Stimulated activated CD8-positive, alpha-beta memory T cell treated with anti-CD3 and anti-CD28 coated beads, Interleukin-15, amount 100 ng/mL, for 48 hours (primary cell): ENCODE measurements at regions not wholly inside any gene's neighbourhood (a gene's known extent, or its start where the extent isn't known, plus 50 kb on each side); places are given as distances from the start of the nearest gene placed in this dataset.
"Not testable (repeated sequence)": the region's sequence is repeated elsewhere in the genome, so short reads cannot be mapped to it uniquely, and the experiment has no call there.

ENCODE experiments used
- DNase-seq, 2 donors: peaks; one replicate each; pipeline ENCODE4 v3.0.0-alpha.2; 2020; ENCODE audit warnings: low read depth in 2 of 2

DNA sequence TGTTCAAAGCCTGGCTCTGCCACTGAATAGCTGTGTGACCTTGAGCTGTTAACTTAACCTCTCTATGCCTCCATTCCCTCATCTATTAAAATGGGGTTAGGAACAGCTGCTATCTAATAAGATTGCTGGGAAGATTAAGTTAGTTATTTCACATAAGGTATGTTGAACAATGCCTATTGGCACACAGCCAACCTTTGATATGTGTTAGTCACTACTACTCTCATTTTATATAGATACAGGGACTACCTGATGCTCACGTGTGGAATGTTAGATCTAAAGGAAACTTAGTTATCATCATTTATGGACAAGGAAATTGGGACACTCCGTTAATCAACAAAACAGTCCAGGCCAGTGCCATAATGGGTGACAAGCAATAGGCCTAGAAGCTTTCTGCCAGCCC is 332.4 kb upstream of the PPP2R3A start:
- no peak for DNase-seq

DNA sequence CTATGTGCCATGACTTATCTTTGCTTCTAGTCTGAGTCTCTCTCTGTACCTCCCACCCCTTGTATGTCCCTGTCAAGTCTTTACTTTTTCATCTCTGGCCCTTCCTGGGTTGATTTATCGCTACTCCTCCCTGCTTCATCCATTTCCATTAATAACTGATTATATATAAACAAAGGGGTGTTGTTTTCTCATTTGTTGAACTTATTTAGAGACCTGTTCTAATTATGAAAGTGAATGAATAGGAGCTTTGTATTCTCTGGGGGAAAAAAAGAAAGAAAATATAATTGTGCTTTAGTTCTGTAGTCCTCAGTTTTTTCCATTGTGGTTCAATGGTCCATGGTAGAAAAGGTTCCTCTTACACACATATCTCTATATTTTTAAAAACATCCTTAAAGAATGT is 328.9 kb upstream of the PPP2R3A start:
- no peak for DNase-seq

DNA sequence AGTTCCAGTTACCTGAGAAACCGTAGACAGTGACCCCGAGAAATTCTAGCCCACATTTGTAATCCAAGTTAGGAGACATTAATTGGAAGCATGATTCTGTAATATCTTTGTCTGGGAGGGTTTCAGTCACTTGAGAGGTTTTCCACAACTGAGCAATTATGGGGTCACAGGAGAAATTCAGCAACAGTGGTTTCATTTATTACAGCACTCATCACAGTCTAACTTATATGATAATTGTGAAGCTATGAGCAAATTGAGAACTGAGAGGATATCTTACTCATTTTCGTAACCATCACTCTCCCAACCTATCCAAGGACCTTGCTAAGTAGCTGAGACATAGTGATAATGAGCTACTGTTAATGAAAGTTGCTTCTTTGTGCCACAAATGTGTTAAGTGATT is 328.5 kb upstream of the PPP2R3A start:
- DNase-seq, result no peak

DNA sequence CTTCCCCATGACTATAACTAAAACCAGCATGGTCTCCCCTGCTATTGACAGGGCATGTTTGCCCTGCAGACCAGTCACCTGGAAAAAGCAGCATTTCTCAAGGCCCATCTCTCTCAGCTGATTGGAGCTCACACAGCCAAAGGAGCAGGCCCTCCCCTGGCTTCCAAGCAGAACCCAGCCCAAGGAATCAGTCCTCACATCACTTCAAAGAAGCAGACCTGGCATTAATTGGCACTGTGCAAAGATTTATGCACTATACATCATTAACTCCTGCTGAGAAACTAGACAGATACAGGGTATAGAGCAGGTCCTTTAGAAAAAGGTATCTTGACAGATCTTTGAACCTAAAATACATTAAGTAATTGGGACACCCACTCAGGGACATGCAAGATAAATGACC is 323.8 kb upstream of the PPP2R3A start:
- no peak for DNase-seq

DNA sequence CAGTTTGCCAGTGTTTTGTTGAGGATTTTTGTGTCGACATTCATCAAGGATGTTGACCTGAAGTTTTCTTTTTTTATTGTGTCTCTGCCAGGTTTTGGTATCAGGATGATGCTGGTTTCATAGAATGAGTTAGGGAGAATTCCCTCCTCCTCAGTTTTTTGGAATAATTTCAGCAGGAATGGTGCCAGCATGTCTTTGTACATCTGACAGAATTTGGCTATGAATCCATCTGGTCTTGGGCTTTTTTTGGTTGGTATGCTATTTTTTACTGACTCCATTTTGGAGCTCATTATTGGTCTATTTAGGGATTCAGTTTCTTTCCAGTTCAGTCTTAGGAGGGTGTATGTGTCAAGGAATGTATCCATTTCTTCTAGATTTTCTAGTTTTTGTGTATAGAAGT is 320.0 kb upstream of the PPP2R3A start:
- DNase-seq, result no peak

DNA sequence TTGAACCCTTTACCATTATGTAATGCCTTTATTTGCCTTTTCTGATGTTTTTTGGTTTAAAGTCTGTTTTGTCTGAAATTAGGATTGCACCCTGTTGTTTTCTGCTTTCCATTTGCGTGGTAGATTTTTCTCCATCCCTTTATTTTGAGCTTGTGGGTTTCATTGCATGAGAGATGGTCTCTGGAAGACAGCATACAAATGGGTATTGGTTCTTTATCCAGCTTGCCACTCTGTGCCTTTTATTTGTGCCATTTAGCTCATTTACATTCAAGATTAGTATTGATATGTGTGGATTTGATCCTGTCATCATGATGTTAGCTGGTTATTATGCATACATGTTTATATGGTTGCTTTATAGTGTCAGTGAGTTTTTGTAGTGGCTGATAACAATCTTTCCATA is 318.7 kb upstream of the PPP2R3A start:
- DNase-seq, result no peak

DNA sequence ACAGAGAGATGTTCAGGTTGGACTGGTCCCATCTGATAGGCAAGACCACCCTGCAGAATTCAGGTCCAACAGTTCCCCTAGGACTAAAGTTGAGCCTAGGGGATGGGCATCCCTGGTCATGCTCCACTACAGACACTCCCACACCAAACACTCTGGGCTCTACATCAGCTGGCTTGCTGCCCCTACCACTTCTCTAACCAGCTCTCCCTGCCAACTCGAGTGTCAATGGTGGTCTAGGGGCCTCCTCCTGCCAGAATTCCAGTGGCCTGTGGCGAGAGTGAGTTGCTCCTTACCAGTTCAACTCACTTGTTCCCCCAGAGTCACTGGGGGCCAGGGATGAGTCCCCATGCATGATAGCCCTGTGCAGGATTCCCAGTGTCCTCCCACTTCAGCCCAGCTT is 316.2 kb upstream of the PPP2R3A start:
- no peak for DNase-seq

DNA sequence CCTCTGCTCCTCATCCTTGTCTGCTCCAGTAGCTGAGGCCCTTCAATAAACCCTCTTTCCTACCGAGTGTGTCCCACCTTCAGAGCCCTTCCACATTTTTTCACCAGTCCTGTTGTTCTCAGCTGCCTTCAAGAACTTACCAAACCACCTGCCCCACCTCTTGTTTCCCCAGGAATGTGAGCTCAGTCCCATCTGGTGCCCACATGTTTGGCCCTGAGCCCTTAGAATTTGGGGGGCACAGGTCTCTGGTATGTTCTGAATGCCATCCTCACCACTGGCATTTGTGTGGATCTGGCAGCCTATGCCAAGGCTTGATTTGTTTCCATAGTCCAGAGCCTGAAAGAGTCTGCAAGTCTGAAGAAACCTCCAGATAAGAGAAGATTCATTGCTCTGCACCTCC is 315.2 kb upstream of the PPP2R3A start:
- no peak for DNase-seq

DNA sequence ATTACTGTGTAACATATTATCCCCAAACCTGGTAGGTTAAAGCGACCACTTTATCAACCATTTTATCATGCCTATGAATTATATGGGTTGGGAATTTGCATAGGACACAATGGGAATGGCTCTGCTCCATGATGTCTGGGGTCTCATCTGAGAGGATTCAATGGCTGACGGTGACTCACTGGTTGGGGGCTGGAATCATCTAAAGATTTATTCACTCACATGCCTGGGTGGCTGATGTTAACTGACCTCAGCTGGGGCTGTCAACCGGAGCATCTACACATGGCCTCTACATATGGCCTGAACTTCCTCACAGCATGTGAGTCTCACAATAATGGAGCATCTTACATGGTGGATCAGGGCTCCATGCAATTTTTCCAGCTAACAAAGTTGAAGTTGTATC is 313.1 kb upstream of the PPP2R3A start:
- DNase-seq, result no peak

DNA sequence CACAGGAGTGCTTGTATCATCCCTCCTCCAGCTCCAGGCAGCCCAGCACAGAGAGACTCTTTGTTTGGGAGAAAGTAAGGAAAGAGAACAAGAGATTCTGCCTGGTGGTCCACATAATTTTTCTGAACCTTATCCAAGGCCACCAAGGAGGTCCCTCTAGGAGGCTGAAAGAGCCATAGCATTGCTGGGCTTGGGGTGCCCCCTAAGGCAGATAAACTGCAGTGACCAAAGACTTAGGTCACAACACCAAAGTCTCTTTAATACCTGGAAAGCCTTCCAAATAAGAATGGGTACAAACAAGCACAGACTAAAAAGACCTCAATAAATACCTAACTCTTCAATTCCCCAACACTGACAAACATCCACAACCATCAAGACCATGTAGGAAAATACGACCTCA is 310.2 kb upstream of the PPP2R3A start:
- DNase-seq, result no peak

DNA sequence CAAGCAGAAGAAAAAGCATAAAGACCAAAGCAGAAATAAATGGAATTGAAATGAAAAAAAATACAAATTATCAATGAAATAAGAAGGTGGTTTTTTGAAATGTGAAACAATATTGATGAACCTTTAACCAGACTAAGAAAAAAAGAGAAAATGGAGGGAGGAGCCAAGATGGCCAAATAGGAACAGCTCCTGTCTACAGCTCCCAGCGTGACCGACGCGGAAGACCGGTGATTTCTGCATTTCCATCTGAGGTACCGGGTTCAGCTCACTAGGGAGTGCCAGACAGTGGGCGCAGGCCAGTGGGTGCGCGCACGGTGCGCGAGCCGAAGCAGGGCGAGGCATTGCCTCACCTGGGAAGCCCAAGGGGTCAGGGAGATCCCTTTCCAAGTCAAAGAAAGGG is 307.1 kb upstream of the PPP2R3A start:
- DNase-seq, result not testable (repeated sequence)

DNA sequence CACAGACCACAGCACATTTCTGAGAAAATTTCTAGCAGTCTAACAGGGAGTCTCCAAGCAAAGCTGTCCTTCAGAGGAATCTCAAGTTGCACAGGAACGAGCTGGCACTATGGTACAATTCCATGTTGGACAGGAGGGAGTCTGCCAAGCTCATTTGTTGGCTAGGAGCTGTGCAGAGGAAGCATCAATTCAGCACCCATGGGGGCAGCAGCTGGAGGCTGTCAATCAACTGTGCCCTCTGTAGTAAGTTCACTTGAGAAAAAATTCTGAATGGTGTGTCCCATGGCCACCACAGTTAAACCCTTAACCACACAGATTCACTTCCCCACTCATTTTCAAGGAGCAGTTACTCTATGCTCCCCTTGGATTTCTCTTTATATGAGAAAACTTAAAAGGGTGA is 298.5 kb upstream of the PPP2R3A start:
- no peak for DNase-seq

DNA sequence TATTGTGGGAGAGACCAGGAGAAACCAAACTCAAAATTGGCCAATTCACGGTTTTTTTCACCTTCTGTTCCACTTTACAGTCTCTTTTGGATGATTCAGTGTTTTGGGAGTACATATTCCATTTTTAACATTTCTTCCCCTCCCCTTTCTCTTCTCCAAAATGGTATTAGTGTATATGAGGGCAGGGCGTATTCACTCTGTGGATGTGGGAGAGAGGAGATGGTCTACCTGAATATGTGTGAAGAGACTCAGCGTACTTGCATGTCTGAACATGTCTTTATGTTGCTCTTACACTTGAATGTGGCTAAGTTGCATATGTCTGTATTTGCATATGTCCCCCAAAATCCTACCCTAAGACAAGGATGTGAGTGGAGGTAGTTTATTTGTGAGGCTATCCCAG is 291.0 kb upstream of the PPP2R3A start:
- DNase-seq, result no peak

DNA sequence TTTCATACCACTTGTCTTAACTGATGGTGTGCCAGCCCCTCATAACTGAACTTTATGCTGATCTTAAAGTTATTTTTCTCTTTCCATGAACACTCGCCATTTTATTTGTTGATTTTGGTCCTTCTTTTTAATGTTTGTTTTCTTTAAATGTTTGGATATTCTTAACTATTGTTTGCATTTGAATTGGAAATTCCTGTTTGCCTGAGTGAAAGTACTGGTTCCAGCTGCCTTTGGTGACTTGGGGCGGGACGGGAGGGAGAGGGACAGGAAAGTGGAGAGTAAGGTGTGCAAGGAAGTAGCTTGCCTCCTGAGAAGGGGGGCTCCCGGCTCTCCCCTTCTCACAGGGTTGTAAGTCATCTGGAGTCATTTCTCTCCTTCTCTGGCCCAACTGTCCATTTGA is 287.1 kb upstream of the PPP2R3A start:
- no peak for DNase-seq

DNA sequence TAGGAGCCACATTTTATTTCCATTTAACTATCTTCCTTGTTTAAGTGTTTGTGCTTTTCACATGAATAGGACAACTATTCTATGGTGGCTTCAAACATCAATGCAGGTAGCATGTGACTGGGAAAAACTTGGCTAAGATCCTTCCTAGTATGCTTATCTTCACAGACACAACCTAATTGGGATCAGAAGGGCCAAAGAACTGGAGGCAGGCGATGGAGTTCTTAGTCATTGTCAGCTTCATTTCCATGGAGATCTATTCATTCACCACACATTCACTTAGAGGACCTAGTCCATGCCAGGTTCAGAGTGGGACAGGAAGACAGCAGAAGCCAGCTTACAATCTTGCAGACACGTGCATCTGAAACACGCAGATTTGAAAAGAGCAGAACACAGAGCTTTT is 277.5 kb upstream of the PPP2R3A start:
- no peak for DNase-seq

DNA sequence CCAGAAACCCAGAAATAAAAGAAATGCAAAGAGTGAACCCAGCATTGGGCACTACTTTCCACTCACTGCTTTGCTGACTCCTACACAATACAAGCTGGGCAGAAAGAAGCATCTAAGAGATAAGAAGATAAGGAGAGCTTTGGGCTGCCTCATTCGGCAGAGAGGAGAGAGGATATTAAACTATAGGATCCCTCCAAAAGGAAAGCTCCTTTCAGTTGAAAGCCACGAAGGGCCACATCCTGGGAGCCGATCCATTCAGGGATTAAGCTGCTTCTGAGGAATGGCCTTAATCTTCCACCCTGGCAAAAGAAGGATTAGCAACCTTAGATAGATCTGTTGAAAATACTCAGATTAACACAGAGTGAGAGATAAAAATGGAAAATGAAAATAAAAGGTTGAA is 274.9 kb upstream of the PPP2R3A start:
- no peak for DNase-seq

DNA sequence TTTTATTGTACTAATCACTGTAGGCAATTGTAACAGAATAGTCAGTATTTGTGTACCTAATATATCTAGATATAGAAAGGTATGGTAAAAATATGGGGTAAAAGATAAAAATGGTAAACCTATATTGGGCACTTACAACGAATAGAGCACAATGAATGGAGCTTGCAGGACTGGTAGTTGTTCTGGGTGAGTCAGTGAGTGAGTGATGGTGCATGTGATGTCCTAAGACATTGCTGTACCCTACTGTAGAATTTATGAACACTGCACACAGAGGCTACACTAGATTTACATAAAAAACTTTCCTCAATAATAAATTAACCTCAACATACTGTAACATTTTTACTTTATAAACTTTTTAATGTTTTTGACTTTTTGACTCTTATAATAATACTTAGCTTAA is 274.3 kb upstream of the PPP2R3A start:
- DNase-seq, result no peak

DNA sequence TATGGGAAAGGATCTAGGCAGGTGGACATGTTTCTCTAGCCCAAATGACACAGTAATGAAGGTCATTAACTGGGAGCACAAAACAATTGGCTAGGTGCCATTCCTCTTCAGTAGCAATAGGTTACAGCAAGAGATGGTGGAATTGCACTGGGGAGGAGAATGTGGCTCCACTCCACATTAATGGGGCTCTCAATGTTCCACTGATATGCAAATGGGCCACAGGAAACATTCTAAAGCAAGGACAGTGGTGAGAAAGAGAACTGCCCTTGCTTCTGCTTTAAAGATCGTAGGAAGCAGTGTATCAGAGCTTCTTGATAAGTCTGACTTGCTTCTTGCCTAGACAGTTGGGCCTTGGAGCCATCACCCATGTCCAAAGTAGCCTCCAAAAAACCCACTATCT is 271.4 kb upstream of the PPP2R3A start:
- no peak for DNase-seq

DNA sequence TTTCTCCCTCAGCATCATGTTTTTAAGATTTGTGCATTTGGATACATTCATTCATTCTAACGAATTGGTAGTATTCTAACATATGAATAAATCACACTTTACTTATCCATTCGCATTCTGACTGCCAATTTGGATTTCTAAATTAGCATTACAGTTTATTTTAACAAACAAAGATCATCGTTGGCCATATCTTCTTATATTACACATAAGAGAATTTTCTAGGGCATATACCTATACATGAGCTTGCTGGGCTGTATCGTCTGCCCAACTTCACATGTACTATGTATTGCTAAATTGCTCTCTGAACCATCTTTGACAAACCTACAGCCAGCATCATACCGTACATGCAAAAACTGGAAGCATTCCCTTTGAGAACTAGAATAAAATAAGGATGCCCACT is 265.8 kb upstream of the PPP2R3A start:
- DNase-seq, result no peak

DNA sequence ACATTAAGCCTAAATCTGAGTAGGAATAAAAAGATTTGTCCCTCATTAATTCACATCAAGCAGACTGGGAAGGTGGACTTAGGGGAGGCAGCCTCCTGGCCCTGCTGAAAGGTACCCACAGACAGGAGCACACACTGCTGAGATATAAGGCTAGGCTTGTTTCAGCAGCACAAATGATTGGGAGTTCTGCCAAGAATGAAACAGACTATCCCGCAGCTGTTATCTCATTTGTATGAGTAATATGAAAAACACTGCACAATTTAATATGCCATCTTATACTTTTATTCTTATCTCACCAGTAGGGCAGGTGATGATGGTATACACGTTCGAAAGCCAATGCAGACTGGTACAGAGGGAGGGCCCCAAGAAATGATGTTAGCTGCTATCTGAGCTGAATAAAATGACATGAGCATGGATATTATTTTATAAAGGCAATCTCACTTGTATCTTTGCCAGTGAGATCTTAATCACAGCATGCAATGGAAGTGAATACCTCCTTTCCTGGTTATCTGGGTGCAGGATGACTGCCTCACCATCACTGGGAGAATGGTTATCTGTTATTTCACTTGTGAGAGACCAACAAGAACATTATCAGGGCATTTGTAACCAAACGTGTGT is 258.7 kb upstream of the PPP2R3A start:
- DNase-seq, result no peak

DNA sequence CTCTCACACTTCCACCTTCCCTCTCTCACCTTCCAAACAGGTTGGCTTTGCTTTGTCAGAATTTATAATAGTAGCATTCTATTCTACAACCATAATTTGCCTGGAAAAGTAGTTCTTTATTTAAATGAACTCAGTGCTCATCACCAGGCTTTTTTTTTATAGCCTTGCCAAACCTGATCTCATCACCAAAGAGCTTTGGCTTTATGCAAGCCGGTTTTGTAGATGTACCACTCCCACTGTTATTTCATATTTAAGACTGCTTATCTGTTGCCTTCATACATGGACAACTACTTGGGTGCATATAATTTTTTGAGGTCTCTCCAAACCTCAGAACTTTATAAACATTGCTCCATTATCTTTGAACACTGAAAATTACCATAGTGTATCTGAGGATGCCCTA is 246.1 kb upstream of the PPP2R3A start:
- no peak for DNase-seq

DNA sequence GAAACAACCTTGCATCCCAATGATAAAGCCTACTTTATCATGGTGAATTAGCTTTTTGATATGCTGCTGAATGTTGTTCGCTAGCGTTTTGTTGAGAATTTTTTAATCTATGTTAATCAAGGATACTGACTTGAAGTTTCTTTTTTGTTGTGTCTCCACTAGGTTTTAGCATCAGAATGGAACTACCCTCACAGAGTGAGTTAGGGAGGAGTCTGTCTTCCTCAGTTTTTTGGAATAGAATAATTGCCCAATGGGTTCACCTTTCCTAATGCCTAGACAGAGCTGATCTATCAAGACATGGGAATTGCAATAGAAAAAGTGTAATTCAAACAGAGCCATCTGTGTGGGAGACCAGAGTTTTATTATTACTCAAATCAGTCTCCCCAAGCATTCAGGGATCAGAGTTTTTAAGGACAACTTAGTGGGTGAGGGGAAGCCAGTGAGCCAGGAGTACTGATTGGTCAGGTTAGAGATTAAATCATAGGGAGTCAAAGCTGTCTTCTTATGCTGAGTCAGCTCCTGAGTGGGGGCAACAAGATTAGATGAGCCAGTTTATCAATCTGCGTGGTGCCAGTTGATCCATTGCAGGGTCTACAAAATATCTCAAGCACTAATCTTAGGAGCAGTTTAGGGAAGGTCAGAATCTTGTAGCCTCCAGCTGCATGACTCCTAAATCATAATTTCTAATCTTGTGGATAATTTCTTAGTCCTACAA is 237.4 kb upstream of the PPP2R3A start:
- DNase-seq, result no peak

DNA sequence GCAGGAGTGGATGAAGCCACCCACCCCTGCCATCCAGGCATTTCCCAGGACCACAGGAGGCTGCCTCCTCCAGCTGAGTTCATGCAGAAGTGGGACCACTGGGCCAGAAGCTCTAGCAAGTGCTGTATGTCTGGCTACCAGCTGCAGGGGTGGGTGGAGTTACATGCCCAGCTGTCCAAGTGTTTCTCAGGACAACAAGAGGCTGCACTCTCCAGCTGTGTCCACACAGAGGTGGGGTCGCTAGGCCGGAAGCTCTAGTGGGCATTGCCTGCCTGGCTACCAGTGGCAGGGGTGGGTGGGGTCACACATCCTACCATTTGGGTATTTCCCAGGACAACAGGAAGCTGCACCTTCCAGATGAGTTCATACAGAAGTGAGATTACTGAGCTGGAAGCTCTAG is 234.0 kb upstream of the PPP2R3A start:
- DNase-seq, result no peak

DNA sequence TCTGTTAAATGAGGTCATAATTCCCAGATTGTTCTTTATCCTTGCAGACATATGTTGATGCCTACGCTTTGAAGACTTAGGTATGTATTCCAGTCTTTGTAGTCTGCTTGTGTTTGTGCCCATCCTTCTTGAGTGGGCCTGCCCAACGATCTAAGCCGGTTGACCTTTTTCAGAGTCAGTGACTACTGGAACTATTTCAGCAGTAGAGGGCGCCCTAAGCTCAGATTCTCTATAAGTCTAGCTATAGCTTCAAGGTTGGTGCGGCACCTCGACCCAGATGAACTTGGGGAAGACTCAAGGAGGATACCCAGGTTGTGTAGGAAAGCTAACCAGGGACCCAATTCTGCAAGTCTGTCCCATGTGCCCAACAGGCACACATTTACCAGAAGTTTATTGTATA is 228.8 kb upstream of the PPP2R3A start:
- DNase-seq, result no peak
